ENCODE measurements at regions not wholly inside any gene's neighbourhood (a gene's known extent, or its start where the extent isn't known, plus 50 kb on each side); places are given as distances from the start of the nearest gene placed in this dataset.

DNA sequence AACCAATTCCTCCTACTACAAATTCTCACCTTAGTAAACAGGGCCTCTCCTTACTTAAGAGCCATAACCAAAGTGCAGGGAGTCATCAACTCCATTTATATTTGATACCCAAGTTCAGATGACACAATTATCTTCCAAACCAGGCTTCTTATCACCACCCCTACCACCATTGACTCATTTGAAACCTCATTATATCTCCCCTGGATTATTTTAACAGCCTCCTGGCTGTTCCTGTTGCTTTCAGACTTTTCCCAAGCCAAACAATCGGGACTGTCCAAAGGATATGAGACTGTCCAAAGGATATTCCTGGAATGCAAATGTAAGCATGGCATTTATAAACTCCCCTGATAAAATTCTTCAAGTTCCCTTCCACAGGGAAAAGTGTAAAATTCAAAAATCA is 394.3 kb downstream of the MAFB start:
- TF ChIP-seq, protein P1, sequence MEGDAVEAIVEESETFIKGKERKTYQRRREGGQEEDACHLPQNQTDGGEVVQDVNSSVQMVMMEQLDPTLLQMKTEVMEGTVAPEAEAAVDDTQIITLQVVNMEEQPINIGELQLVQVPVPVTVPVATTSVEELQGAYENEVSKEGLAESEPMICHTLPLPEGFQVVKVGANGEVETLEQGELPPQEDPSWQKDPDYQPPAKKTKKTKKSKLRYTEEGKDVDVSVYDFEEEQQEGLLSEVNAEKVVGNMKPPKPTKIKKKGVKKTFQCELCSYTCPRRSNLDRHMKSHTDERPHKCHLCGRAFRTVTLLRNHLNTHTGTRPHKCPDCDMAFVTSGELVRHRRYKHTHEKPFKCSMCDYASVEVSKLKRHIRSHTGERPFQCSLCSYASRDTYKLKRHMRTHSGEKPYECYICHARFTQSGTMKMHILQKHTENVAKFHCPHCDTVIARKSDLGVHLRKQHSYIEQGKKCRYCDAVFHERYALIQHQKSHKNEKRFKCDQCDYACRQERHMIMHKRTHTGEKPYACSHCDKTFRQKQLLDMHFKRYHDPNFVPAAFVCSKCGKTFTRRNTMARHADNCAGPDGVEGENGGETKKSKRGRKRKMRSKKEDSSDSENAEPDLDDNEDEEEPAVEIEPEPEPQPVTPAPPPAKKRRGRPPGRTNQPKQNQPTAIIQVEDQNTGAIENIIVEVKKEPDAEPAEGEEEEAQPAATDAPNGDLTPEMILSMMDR (IDR thresholded peaks at IDR 0.05): no peak
- TF ChIP-seq POLR2A (IDR thresholded peaks at IDR 0.05) (no peak), EP300 (IDR thresholded peaks at IDR 0.05) (no peak)

Data from tibial nerve (tissue), 4 donors.